Ovary (tissue), 7 donors: ENCODE measurements at regions not wholly inside any gene's neighbourhood (a gene's known extent, or its start where the extent isn't known, plus 50 kb on each side); places are given as distances from the start of the nearest gene placed in this dataset.

Experiments used
- DNase-seq, 5 donors: peaks; one replicate each; pipeline ENCODE4 v3.0.0-alpha.2; 2019 to 2020
- H3K27ac ChIP-seq, 2 donors: fragments of 200-600 bp; one replicate each; pipeline versions ENCODE4 v1.5.1 to v1.8.0; 2019 to 2022
- H3K27me3 ChIP-seq: fragments of 200-600 bp; one replicate; pipeline ENCODE4 v1.8.0; 2022
- H3K36me3 ChIP-seq: fragments of 200-600 bp; sonication (generic); one replicate; pipeline ENCODE4 v1.5.1; 2019
- H3K4me1 ChIP-seq: one replicate; pipeline ENCODE4 v1.8.1; 2013; ENCODE audit warnings: mild to moderate bottlenecking, moderate library complexity; ENCODE audit not compliant: insufficient read depth
- H3K4me3 ChIP-seq: fragments of 200-600 bp; sonication (generic); one replicate; pipeline ENCODE4 v1.5.1; 2017
- H3K9me3 ChIP-seq, 2 donors: fragments of 200-600 bp in 1 of 2; sonication (generic) in 1 of 2; one replicate each; pipeline versions ENCODE4 v1.5.1 to v1.8.1; 2013 to 2019; ENCODE audit warnings: mild to moderate bottlenecking in 1 of 2, moderate library complexity in 1 of 2
- EP300 ChIP-seq: sonication (generic); formaldehyde crosslinking; IDR thresholded peaks from one replicate; pipeline ENCODE4 v1.6.1; 2017; ENCODE audit warnings: antibody characterized with exemption
- POLR2A ChIP-seq: fragments of 450-650 bp; IDR thresholded peaks from one replicate; pipeline ENCODE4 v1.6.1; 2017; ENCODE audit warnings: antibody characterized with exemption, mild to moderate bottlenecking, moderate library complexity
- WGBS, 3 donors: extraction: QIAGEN DNeasy Blood & Tissue Kit in 1 of 3; methylation state at CpG; one replicate each; pipeline versions ENCODE4 v1.1.5 to v1.1.7; 2013 to 2017; 5-methylcytosine and 5-hydroxymethylcytosine counted together
- intact Hi-C, 4 donors: fragments of 100-400 bp; cut with DNase I; formaldehyde crosslinking; loops; one replicate each; pipeline versions ENCODE4 v1.11.0 to v1.15.1; 2022 to 2023
- TF ChIP-seq, protein P1 (sequence below), 3 donors: fragments of 450-650 bp in 2 of 3; fragments of 200-600 bp in 1 of 3; IDR thresholded peaks; one replicate each; pipeline versions ENCODE4 v1.5.1 to v1.8.0; 2016 to 2022; ENCODE audit warnings: antibody characterized with exemption in 3 of 3, mild to moderate bottlenecking in 1 of 3
- donor health status: DM: no; HTN: no; CAD: no; lungs with moderate emphysema.
- donor health status: DM: no; HTN: no; CAD: no.
- donor health status: Bipolar disorder and iron deficiency.
- donor health status: DM: no; HTN: no; CAD: no.
- donor health status: DM: yes; HTN: yes; CAD: no.

DNA sequence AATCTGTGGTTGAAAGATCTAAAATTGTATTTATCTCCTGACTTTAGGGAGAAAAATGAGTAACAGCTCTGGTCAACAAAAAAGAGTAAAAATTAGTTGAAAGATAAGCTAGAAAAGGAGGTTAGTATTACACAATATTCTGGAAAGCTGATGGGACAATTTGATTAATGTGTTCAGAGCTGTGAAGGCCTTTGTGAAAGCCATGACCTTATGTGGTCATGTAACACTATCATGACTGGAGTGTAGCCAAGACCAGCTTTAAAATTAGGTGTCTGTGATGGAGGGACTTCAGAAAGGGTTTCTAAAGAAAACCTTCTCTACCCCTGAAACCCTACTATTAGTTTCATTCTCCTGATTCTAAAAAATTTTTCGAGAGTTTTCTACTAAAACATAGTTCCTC is 127.2 kb downstream of the NFKBIZ start:
- no peak for DNase-seq
- 46 to 70% (median 69%) methylated on average over 1 of the region's 1 CpG for WGBS, 3 donors
- H3K4me3 ChIP-seq, result no peak overlapping the region
- H3K36me3 ChIP-seq, result no peaks in the 10 kb centered on the region
- H3K27ac ChIP-seq, result no peak overlapping the region
- no peaks in the 10 kb centered on the region for H3K27me3 ChIP-seq
- H3K4me1 ChIP-seq, result no peaks in the 10 kb centered on the region
- intact Hi-C loops, result no loop called here
- no peaks in the 10 kb centered on the region for H3K9me3 ChIP-seq
- TF ChIP-seq POLR2A (no peak), EP300 (no peak)
- TF ChIP-seq, protein P1, sequence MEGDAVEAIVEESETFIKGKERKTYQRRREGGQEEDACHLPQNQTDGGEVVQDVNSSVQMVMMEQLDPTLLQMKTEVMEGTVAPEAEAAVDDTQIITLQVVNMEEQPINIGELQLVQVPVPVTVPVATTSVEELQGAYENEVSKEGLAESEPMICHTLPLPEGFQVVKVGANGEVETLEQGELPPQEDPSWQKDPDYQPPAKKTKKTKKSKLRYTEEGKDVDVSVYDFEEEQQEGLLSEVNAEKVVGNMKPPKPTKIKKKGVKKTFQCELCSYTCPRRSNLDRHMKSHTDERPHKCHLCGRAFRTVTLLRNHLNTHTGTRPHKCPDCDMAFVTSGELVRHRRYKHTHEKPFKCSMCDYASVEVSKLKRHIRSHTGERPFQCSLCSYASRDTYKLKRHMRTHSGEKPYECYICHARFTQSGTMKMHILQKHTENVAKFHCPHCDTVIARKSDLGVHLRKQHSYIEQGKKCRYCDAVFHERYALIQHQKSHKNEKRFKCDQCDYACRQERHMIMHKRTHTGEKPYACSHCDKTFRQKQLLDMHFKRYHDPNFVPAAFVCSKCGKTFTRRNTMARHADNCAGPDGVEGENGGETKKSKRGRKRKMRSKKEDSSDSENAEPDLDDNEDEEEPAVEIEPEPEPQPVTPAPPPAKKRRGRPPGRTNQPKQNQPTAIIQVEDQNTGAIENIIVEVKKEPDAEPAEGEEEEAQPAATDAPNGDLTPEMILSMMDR (IDR thresholded peaks at IDR 0.05), result no peak

DNA sequence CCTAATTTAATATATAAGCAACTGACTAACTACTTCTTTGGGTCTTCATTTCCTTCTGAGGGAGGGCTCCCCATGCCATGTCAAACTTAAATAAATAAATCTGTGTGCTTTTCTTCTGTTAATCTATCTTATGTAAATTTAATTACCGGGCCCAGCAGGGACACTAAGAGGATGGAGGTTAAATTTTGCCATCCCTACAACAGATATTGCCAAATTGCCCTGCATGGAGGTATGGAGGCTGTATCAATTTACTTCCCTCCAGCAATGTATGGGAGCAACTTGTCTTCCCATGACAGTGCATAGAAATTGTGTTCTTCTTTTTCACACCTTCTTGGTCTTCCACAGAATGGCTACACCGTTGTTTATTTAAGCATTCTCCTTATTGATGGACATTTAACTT is 129.0 kb downstream of the NFKBIZ start:
- TF ChIP-seq POLR2A (no peak), EP300 (no peak)
- TF ChIP-seq, protein P1 (IDR thresholded peaks at IDR 0.05), result no peak
- H3K27me3 ChIP-seq, result no peaks in the 10 kb centered on the region
- 58 to 66% (median 58%) methylated on average over 2 of the region's 2 CpGs for WGBS, 3 donors
- H3K27ac ChIP-seq, result no peak overlapping the region
- H3K9me3 ChIP-seq, result no peaks in the 10 kb centered on the region
- DNase-seq, result no peak
- H3K36me3 ChIP-seq, result no peaks in the 10 kb centered on the region
- no peaks in the 10 kb centered on the region for H3K4me1 ChIP-seq
- intact Hi-C loops, result no loop called here
- H3K4me3 ChIP-seq, result no peak overlapping the region

DNA sequence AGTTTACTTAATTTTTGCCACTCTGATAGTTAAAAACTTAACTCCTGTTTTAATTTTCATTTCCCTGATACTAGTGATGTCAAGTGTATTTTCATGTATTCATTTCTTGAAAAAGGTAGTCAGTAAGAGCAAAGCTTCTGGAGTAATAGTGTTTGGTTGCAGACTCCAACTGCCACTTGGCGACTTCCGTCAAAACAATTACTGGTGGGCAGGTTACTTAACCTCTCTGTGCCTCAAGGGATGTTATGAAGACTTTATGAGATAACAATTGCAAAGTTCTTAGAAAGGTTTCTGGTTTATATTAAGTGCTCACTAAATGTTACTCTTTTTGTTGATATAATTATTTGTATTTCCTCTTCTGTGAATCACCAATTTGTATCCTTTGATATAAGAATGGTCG is 129.7 kb downstream of the NFKBIZ start:
- no peaks in the 10 kb centered on the region for H3K9me3 ChIP-seq
- intact Hi-C loops, result no loop called here
- TF ChIP-seq, protein P1 (IDR thresholded peaks at IDR 0.05), result no peak
- TF ChIP-seq POLR2A (no peak), EP300 (no peak)

DNA sequence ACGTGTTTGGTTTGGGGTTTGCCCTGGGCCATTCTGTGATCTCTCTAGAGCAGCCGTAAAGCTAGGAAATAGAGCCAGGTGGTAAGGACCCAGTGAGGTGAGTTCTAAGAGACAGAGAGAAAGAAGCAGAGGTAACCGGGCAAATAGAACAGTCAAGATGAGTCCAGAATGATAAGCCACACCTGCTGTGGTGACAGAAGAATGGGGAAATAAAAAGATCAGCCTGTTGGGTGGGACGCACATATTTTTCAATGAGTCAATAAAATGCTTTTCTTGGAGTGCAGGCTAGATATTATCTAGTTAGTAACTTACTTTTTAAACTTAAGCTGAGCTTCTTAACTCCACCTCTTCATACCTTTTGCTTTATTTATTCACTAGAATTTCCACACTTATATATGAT is 135.0 kb downstream of the NFKBIZ start:
- no peaks in the 10 kb centered on the region for H3K36me3 ChIP-seq
- no peak overlapping the region for H3K27ac ChIP-seq
- TF ChIP-seq, protein P1 (IDR thresholded peaks at IDR 0.05), result no peak
- TF ChIP-seq POLR2A (no peak), EP300 (no peak)
- intact Hi-C loops, result no loop called here
- H3K9me3 ChIP-seq, result no peaks in the 10 kb centered on the region
- H3K4me1 ChIP-seq, result no peaks in the 10 kb centered on the region
- no peak for DNase-seq
- 74 to 83% (median 82%) methylated on average over 4 of the region's 4 CpGs for WGBS, 3 donors
- H3K4me3 ChIP-seq, result no peak overlapping the region
- no peaks in the 10 kb centered on the region for H3K27me3 ChIP-seq

More for the DNA sequence above, 129.7 kb downstream of the NFKBIZ start:
- Histone ChIP-seq H3K4me1 (no peaks in the 10 kb centered on the region), H3K36me3 (no peaks in the 10 kb centered on the region), H3K27ac (no peak overlapping the region), H3K4me3 (no peak overlapping the region), H3K27me3 (no peaks in the 10 kb centered on the region)
- WGBS, 3 donors, result 77 to 88% (median 86%) methylated on average over 3 of the region's 3 CpGs
- no peak for DNase-seq

DNA sequence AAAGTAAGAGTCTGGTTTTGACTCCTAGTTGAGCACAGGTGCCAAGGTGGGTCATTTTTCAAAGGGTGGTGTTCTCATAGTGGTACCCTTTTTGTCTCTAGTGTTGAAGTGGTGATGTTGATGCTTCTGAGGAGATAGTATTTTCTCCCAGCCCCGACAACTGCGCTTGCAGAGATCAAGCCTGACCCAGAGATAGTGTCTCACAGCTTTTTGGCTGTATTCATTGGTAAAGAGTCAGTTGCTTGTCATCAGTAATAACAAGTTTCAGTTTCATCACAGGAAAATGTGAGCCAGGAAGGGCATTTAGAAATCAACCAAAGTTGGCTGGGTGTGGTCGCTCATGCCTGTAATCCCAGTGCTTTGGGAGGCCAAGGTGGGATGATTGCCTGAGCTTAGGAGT is 139.3 kb downstream of the NFKBIZ start:
- no peak for DNase-seq
- H3K36me3 ChIP-seq, result no peaks in the 10 kb centered on the region
- intact Hi-C loops, result no loop called here
- no peaks in the 10 kb centered on the region for H3K27me3 ChIP-seq
- no peak overlapping the region for H3K27ac ChIP-seq
- no peaks in the 10 kb centered on the region for H3K9me3 ChIP-seq
- no peaks in the 10 kb centered on the region for H3K4me1 ChIP-seq
- WGBS, 3 donors, result 83 to 95% (median 89%) methylated on average over 3 of the region's 3 CpGs
- no peak for TF ChIP-seq POLR2A
- no peak for TF ChIP-seq EP300
- TF ChIP-seq, protein P1 (IDR thresholded peaks at IDR 0.05), result no peak
- H3K4me3 ChIP-seq, result no peak overlapping the region
